Lower leg skin (tissue), 4 donors: ENCODE measurements at regions not wholly inside any gene's neighbourhood (a gene's known extent, or its start where the extent isn't known, plus 50 kb on each side); places are given as distances from the start of the nearest gene placed in this dataset.

Experiments used
- DNase-seq, 2 donors: peaks; one replicate each; pipeline ENCODE4 v3.0.0-alpha.2; 2019; ENCODE audit warnings: low spot score in 2 of 2
- H3K4me3 ChIP-seq: fragments of 200-600 bp; sonication (generic); 2 replicates; pipeline ENCODE4 v1.5.1; 2017; ENCODE audit warnings: mild to moderate bottlenecking, low read depth; ENCODE audit not compliant: poor library complexity, severe bottlenecking
- POLR2A ChIP-seq, 2 donors: fragments of 450-650 bp; IDR thresholded peaks; one replicate each; pipeline ENCODE4 v1.6.1; 2016 to 2017; ENCODE audit warnings: antibody characterized with exemption in 2 of 2, mild to moderate bottlenecking in 1 of 2, moderate library complexity in 1 of 2
- WGBS, 2 donors: methylation state at CpG; one replicate each; pipeline ENCODE4 v1.1.5; 2018; 5-methylcytosine and 5-hydroxymethylcytosine counted together
- intact Hi-C: fragments of 100-400 bp; cut with DNase I; formaldehyde crosslinking; loops from one replicate; pipeline ENCODE4 v1.15.0; 2023; ENCODE audit warnings: low total_unique reads
- TF ChIP-seq, protein P1 (sequence below), 3 donors: fragments of 450-650 bp; IDR thresholded peaks; one replicate each; pipeline ENCODE4 v1.5.1; 2016; ENCODE audit warnings: antibody characterized with exemption in 3 of 3, mild to moderate bottlenecking in 3 of 3, moderate library complexity in 2 of 3

DNA sequence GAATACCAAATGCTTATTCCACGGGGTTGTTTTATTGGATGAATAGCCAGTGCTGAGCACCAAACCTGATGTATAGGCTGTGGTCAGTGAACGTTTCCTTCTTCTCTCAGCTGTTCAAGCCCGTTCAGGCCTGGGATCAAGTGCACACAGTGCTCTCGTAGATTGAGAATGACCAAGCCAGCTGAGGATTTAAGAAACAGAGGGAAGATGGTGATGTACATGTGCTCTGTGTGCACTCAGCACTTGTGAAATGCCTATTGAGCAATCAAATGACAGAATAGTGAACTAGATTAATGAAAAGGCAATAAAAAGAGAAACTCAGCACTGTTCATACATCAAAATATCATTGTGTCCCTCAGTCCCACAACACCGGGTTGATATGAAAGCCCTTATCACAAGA is 302.5 kb downstream of the BMPER start:
- no peak for DNase-seq
- intact Hi-C loops, result no loop called here
- no peak overlapping the region for H3K4me3 ChIP-seq
- WGBS, 2 donors, result 85 to 89% methylated on average over 5 of the region's 5 CpGs
- TF ChIP-seq, protein P1, sequence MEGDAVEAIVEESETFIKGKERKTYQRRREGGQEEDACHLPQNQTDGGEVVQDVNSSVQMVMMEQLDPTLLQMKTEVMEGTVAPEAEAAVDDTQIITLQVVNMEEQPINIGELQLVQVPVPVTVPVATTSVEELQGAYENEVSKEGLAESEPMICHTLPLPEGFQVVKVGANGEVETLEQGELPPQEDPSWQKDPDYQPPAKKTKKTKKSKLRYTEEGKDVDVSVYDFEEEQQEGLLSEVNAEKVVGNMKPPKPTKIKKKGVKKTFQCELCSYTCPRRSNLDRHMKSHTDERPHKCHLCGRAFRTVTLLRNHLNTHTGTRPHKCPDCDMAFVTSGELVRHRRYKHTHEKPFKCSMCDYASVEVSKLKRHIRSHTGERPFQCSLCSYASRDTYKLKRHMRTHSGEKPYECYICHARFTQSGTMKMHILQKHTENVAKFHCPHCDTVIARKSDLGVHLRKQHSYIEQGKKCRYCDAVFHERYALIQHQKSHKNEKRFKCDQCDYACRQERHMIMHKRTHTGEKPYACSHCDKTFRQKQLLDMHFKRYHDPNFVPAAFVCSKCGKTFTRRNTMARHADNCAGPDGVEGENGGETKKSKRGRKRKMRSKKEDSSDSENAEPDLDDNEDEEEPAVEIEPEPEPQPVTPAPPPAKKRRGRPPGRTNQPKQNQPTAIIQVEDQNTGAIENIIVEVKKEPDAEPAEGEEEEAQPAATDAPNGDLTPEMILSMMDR (IDR thresholded peaks at IDR 0.05), result no peak
- TF ChIP-seq POLR2A (IDR thresholded peaks at IDR 0.05), result no peak

DNA sequence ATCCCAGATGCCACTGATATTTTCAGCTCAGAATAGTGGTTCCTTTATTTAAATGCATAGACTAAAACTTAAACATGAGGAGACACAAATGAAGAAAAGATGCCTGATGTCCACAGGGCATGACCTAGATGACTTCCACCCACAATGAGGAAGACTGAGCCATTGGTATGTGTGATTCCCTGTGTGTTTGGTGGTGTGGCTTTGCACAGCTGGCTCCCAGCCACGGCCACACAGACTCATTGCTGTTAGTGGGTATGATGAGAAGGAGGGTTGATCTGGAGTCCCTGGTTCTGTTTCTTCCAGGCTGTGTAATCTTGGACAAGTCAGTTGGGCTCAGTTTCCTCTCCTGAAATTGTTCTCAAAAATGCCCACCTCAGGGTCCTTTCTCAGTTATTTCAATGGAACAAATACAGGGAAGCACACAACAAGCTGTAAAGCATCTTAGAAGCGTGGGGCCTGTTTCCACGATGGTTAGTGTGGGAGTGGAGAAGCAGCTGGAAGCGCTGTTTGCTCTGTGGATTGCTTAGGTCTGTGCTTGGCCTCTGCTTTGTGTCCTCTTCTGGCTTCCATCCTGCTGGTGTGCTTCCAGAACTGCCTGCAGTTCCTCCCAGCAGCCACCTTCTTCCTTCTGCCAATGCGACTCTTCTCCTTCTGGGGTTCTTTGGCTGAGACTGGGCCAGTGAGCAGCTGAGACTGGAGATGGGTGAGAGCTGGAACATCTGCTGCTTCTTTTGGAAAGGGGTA is 303.7 kb downstream of the BMPER start:
- 64 to 73% methylated on average over 5 of the region's 5 CpGs for WGBS, 2 donors
- H3K4me3 ChIP-seq, result no peak overlapping the region
- no peak for DNase-seq
- intact Hi-C loops, result no loop called here
- TF ChIP-seq, protein P1 (IDR thresholded peaks at IDR 0.05), result no peak
- no peak for TF ChIP-seq POLR2A (IDR thresholded peaks at IDR 0.05)

DNA sequence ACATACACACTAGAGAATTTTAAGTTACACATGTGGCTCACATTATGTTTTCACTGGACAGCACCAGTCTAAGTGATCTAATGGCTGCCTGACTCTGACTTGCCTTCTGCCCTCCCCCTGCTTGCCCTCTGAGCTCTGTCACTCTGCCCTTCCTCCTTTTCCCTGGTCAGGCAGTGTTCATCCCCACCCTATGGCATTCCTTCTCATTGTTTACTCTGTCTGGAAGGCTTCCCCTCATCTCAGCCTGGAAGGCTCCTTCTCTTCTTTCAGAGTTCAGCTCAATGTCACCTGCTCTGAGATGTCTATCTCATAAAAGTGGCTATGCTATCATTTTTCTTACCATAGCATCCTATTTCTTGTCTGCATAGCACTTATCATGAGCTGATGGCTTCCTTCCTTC is 305.7 kb downstream of the BMPER start:
- TF ChIP-seq, protein P1 (IDR thresholded peaks at IDR 0.05), result no peak
- no peak for TF ChIP-seq POLR2A (IDR thresholded peaks at IDR 0.05)
- H3K4me3 ChIP-seq, result no peak overlapping the region
- intact Hi-C loops, result no loop called here
- DNase-seq, result no peak

DNA sequence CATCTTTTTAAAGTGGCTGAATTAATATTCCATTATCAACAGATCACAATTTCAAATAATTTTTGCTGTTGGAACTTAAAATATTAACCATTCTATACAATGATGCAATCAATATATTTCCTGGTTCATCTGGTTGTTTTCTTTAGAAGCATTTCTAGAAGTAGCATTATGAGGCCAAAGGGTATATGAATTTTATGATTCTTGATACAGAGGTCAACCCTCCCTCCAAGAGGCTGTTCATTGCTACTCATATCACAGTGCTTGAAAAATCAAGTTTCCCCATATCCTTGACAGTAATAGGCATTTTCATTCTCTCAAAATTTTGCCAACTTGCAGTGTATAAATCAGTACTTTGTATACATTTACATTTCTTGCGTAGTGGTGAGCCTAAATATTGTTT is 312.6 kb downstream of the BMPER start:
- DNase-seq, result no peak
- no peak overlapping the region for H3K4me3 ChIP-seq
- 83 to 93% methylated on average over 1 of the region's 1 CpG for WGBS, 2 donors
- TF ChIP-seq, protein P1 (IDR thresholded peaks at IDR 0.05), result no peak
- no peak for TF ChIP-seq POLR2A (IDR thresholded peaks at IDR 0.05)
- intact Hi-C loops, result no loop called here

DNA sequence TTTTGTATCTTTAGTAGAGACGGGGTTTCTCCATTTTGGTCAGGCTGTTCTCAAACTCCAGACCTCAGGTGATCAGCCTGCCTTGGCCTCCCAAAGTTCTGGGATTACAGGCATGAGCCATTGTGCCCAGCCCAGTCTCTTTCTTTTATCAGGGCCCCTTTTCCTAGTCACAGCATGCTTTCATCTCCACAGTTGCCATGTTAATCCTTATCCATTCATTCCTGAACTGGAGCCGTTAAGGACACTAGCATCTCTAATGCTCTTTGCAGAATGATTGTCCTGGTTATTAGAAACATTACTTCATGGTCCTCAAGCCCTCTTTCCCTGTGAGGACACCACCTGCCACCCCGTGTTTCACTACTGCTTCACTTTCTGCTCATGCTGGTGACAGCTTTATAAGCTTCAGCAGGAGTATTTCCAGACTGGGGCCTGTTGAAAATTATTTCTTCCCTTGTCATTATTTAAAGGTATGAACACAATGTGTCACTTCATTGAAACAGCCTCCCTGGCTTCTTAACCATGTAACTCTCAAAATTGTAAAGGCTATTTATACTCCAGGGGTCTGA is 313.9 kb downstream of the BMPER start:
- 68% methylated on average over 3 of the region's 3 CpGs for WGBS, 2 donors
- no peak for DNase-seq
- H3K4me3 ChIP-seq, result no peak overlapping the region
- intact Hi-C loops, result no loop called here
- TF ChIP-seq POLR2A (IDR thresholded peaks at IDR 0.05), result no peak
- TF ChIP-seq, protein P1 (IDR thresholded peaks at IDR 0.05), result no peak
